HG03103 (cell line): ENCODE measurements at regions not wholly inside any gene's neighbourhood (a gene's known extent, or its start where the extent isn't known, plus 50 kb on each side); places are given as distances from the start of the nearest gene placed in this dataset.

Source experiments
- ATAC-seq: cut with Tn5 transposase; IDR thresholded peaks from one replicate; pipeline ENCODE4 v1.9.1; 2021; ENCODE audit warnings: low read depth; ENCODE audit not compliant: unreplicated experiment

DNA sequence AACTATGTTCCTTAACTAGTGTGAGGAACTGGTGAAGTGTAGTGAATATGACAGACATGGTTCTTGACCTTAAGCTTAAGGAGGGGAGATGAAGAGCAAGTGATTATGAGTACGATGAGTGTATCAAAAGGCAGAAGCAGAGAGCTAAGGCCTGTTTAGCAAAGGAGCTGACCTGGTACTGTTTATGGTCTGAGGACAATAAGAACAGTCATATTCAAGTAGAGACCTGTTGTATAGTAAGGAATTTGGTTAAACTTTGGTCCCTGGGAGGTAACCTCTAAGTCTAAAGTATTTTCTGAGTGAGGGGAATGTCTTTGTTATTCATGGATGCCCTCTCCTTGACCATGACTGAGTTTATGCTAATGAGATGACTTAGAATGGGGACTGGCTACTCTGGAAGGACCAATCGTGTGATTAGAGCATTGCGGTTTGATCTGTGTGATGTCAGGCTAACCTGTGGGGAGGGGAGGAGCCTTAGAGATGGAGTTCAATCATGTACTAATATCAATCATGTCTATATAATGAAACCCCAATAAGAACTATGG, 389.3 kb downstream of the BMP4 start:
- no peak for ATAC-seq

DNA sequence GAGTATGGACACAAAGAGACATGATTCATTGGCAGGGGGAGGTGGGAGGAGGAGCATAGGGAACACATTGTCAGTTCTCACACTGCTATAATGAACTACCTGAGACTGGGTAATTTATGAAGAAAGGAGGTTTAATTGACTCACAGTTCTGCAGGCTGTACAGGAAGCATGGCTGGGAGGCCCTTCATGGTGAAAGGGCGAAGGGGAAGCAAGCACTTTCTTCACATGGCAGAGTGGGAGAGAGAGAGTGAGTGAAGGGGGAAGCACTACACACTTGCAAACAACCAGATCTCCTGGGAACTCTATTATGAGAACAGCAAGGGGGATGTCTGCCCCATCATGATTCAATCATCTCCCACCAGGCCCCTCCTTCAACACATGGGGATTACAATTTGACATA, 391.8 kb downstream of the BMP4 start:
- no peak for ATAC-seq

GRCh38 chr14:53563628-53564027, 393.0 kb downstream of the BMP4 start:
- ATAC-seq = no peak

DNA sequence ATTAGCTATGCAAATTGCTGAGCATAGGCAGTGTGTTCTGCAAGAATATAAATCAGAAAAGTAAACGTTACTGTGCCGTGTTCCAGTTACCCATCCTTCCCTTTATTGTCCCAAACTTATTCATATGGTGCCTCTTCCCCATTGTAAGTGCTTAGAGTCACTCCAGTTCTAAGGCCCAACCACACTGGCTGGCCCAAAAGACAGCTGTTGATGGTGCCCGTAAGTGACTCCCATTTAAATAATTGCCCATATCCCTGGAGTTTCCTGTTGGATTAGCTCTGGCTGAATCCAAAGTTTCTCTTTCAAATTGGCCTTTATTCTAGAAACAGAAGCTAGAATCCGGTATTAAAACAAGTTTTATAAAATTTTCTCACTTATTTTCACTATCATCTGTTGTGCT, 400.1 kb upstream of the DDHD1 start:
- no peak for ATAC-seq

DNA sequence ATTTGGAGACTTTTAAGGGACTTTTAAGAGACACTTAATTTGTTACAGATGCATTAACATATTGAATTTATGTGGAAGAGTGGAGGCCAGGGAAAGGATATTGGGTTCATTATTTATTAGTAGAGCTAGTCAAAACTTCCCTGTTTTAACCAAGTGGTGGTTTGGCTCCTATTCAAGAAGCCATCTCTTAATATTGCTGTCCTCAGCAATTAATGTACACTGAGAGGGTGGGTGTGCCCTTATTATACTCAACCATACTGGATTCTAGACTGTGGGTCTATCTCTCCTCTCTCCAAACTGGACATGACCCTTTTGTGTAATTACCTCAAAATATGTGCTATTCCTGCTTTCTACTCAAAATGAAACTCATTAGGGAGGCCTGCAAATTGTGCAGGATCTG, 398.7 kb upstream of the DDHD1 start:
- ATAC-seq = no peak

GRCh38 chr14:53550776-53551175, 397.7 kb upstream of the DDHD1 start:
- no peak for ATAC-seq

DNA sequence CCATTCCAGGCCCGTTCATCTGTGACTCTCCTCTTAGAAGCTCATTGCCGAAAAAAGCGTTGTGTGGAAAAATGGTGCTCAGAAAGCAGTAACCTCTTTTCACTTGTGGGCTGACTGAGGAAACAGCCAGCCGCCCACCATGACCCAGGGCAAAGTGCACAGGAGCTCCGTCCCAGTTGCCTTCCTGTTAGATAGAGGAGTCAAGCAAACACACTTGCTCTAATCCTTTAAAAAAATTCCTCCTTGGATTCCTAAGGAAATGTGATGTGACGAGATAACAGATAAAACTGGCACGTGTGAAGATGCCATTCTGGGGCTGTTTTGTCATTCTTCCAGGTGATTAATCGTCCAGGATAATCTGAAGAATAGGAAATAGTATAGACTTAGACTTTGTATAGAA, 396.8 kb upstream of the DDHD1 start:
- no peak for ATAC-seq

DNA sequence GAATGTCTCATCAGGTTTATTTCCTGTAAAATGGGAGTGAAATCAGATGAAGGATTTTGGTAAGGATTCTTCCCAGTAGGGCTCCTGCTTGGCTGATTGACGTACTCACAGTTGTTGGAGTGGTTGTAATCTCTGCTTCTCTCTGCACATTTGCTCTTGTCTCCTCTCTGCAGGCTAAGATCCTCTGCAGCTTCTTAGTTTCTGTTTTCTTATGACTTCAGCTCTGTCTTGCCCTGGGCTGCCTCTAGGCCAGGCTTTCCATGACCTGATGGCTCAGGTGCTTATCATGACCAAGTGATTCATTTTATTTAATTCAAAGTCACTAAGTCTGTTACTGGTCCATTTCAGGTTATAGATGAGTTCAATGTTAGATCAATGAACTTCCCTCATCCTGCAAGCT, 394.5 kb upstream of the DDHD1 start:
- no peak for ATAC-seq

- ATAC-seq = peak; percentile 68
These were observed 392.1 kb upstream of the DDHD1 start for GRCh38 chr14:53545217-53545616.

DNA sequence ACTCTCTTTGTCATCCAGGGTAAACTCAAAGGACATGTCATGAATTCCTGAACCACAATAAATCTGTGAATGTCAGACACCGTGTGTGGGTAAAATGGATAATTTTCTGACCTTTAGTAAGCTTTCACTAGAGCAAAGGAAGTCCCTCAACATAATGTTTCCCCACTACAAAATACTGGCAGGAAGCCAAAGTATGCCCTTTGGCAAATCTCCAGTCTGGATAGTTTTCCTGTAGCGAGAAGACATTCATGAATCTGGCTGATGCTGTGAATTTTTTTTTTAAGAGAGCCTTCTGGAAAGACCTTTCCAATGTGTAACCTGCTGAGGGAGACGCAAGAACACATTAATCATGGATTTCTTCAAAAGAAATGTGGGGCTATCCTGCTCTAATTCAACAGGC, 389.6 kb upstream of the DDHD1 start:
- no peak for ATAC-seq

- no peak for ATAC-seq
These were observed 388.3 kb upstream of the DDHD1 start for GRCh38 chr14:53541411-53541810.

- ATAC-seq = no peak
These were observed 386.5 kb upstream of the DDHD1 start for GRCh38 chr14:53539489-53540126.

DNA sequence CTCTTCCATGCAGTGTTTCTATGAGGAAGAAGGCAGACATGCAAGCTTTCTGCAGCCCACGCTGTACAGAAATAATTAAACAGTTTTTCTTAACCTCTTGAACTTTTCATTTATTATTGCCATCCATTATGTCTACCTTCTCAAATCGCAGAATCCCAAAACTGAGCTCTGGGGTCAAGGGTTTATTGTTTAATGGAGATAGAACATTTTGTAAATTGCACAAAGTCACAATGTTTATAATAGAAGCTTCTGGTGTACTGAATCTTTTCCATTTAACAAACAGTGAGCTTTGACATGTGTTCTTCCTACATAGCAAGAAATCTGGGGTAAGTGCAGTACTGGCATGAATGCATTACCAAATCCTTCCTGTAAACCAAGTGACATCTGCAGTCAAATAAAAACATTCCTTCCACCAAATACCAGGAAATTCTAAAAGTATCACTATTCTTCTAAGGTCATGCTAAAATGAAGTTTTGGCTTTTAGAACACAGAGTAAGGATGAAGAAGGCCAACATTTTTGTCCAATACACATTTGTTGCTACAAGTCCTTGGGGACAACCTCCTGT, 385.3 kb upstream of the DDHD1 start:
- ATAC-seq = no peak

- ATAC-seq = no peak
These were observed 384.5 kb upstream of the DDHD1 start for GRCh38 chr14:53537422-53538315.

DNA sequence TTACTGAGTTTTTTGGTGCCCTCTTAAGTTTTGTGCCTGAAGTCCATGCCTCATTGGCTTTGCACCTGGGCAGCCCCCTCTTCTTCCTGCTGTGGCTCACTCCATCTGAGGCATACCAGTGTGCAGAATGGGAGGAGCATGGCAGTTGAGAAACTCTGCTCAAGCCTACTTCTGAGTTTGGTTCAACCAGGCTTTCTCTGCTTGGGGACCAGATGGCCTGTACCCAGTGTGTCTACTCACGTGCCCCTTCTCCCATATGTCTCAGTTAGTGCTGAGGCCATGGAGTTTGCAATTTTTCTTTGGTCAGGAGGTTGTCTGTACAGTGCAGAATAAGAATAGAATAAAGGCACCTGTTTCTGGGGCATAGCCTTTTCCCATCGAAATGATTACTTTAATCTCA, 383.3 kb upstream of the DDHD1 start:
- ATAC-seq = no peak

GRCh38 chr14:53534841-53535240, 381.7 kb upstream of the DDHD1 start:
- no peak for ATAC-seq

DNA sequence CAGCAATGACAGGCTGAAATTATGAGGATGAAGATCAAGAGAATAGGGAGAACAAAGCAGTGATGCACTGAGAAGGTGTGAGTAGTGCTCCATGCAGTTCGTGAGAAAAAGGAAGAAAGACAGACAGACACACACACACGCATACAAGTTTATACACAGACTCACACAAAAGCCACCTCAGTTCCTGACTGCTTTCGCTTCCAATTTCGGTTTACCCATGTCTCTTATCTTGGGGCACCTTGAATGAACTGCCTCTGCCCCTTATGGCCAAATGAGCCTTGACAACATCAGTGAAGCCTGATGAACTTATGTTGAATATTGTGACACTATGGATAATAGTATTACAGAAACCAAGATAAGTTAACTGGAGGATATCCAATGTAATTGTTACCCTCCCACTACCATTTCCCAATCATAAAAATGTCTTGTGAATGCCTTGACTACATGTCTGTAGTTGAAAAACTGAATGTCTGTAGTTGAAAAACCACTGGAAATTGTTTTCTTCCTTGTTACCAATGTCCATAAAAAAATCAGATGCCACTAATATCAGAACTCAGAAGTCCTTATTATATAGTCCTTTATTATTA, 380.4 kb upstream of the DDHD1 start:
- ATAC-seq = no peak

- ATAC-seq = no peak
These were observed 379.7 kb upstream of the DDHD1 start for GRCh38 chr14:53532853-53533252.

GRCh38 chr14:53531730-53532129, 378.6 kb upstream of the DDHD1 start:
- ATAC-seq = no peak

DNA sequence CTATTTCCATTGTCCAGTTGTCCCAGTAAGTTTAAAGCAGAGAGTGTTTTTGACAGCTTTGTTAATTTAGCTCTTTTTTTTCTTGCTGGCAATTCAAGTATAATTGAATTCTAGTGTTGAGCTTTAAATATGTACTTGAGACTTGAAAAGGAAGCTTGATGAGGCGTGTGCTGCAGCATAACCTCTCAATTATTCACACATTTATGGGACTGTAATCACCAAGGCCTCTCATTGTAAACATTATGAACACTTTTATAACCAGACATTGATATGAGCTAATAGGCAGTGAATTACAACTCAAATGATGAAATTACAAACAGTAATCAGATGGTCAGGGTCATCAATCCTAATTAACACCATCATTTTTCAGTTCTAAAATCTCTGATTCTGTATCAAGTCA, 378.0 kb upstream of the DDHD1 start:
- no peak for ATAC-seq

DNA sequence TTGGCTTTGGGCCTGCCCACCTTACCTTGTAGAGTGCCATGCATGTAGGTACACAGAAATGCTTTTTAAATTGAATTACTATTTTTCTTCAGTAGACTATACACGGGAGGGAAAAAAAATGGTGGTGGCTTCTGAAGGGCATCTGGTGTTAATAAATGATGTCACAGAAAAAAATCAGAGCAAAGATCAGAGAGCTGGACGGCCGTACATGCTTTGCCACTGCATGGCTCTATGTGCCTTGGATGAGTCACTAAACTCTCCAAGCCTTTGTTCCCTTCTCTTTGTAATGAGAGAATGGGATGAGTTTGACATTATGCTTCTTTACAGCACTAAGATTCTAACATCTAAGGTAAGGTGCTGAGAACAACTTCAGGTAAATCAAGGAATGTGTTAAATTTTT, 376.4 kb upstream of the DDHD1 start:
- no peak for ATAC-seq
